ENCODE measurements at regions not wholly inside any gene's neighbourhood (a gene's known extent, or its start where the extent isn't known, plus 50 kb on each side); places are given as distances from the start of the nearest gene placed in this dataset.

GRCh38 chr4:33696586-33696985, 2547.7 kb downstream of the ARAP2 start:
- 25% methylated on average over 2 of the region's 2 CpGs for WGBS (ENCODE audit: insufficient coverage, low coverage, low lambda C conversion rate, missing lambda C conversion rate)
- TF ChIP-seq CTCF (IDR thresholded peaks at IDR 0.05) (no peak), POLR2A (IDR thresholded peaks at IDR 0.05) (no peak)
- H3K36me3 ChIP-seq, result no peaks in the 10 kb centered on the region
- peaks cover 0 to 2% (median 0%) of the 10 kb centered on the region in 4 donors for H3K9me3 ChIP-seq
- no peak overlapping the region for H3K27ac ChIP-seq
- intact Hi-C loops (cut with DNase I), result no loop called here
- ATAC-seq, result no peak
- H3K27me3 ChIP-seq, result no peaks in the 10 kb centered on the region
- DNase-seq, result no peak
- H3K4me1 ChIP-seq, result no peaks in the 10 kb centered on the region
- H3K4me3 ChIP-seq, result no peak overlapping the region

- H3K4me3 ChIP-seq, result no peak overlapping the region
- TF ChIP-seq POLR2A (IDR thresholded peaks at IDR 0.05), result no peak
- TF ChIP-seq CTCF (IDR thresholded peaks at IDR 0.05), result no peak
- H3K9me3 ChIP-seq, result no peaks in the 10 kb centered on the region
- H3K4me1 ChIP-seq, result no peaks in the 10 kb centered on the region
- DNase-seq (no peak), ATAC-seq (no peak)
- no peaks in the 10 kb centered on the region for H3K27me3 ChIP-seq
- 49% methylated on average over 3 of the region's 3 CpGs for WGBS (ENCODE audit: insufficient coverage, low coverage, low lambda C conversion rate, missing lambda C conversion rate)
- no peaks in the 10 kb centered on the region for H3K36me3 ChIP-seq
- no peak overlapping the region for H3K27ac ChIP-seq
- intact Hi-C loops (cut with DNase I), result no loop called here
Observed at GRCh38 chr4:33709247-33709646, 2535.1 kb downstream of the ARAP2 start.

- ATAC-seq, result no peak
- Histone ChIP-seq H3K4me1 (no peaks in the 10 kb centered on the region), H3K36me3 (no peaks in the 10 kb centered on the region), H3K9me3 (no peaks in the 10 kb centered on the region), H3K27me3 (no peaks in the 10 kb centered on the region), H3K4me3 (no peak overlapping the region), H3K27ac (no peak overlapping the region)
- no peak for DNase-seq
- no peak for TF ChIP-seq POLR2A (IDR thresholded peaks at IDR 0.05)
- TF ChIP-seq CTCF (IDR thresholded peaks at IDR 0.05), result no peak
- intact Hi-C loops (cut with DNase I), result no loop called here
Observed at GRCh38 chr4:33711826-33712225, 2532.5 kb downstream of the ARAP2 start.

- WGBS (ENCODE audit: insufficient coverage, low coverage, low lambda C conversion rate, missing lambda C conversion rate), result 32% methylated on average over 1 of the region's 1 CpG
- Histone ChIP-seq H3K27ac (no peak overlapping the region), H3K4me3 (no peak overlapping the region), H3K4me1 (no peaks in the 10 kb centered on the region), H3K9me3 (no peaks in the 10 kb centered on the region), H3K36me3 (no peaks in the 10 kb centered on the region), H3K27me3 (no peaks in the 10 kb centered on the region)
- intact Hi-C loops (cut with DNase I), result no loop called here
- ATAC-seq (no peak), DNase-seq (no peak)
- TF ChIP-seq CTCF (IDR thresholded peaks at IDR 0.05), result no peak
- TF ChIP-seq POLR2A (IDR thresholded peaks at IDR 0.05), result no peak
Observed at GRCh38 chr4:33714971-33715370, 2529.3 kb downstream of the ARAP2 start.

- intact Hi-C loops (cut with DNase I), result no loop called here
- no peaks in the 10 kb centered on the region for H3K4me1 ChIP-seq
- TF ChIP-seq CTCF (IDR thresholded peaks at IDR 0.05) (no peak), POLR2A (IDR thresholded peaks at IDR 0.05) (no peak)
- DNase-seq (no peak), ATAC-seq (no peak)
- no peaks in the 10 kb centered on the region for H3K9me3 ChIP-seq
- no peaks in the 10 kb centered on the region for H3K36me3 ChIP-seq
- H3K4me3 ChIP-seq, result no peak overlapping the region
- WGBS (ENCODE audit: insufficient coverage, low coverage, low lambda C conversion rate, missing lambda C conversion rate), result 38% methylated on average over 4 of the region's 4 CpGs
- no peaks in the 10 kb centered on the region for H3K27me3 ChIP-seq
- no peak overlapping the region for H3K27ac ChIP-seq
Observed at GRCh38 chr4:33715841-33716395, 2528.4 kb downstream of the ARAP2 start.

All from right lobe of liver (tissue), 6 donors.